WTC11 (cell line): ENCODE measurements at regions not wholly inside any gene's neighbourhood (a gene's known extent, or its start where the extent isn't known, plus 50 kb on each side); places are given as distances from the start of the nearest gene placed in this dataset.

ENCODE experiments used
- CTCF ChIP-seq: fragments of 200-600 bp; IDR thresholded peaks from 2 replicates; pipeline ENCODE4 v1.8.0; 2022; ENCODE audit warnings: antibody characterized with exemption
- MAX ChIP-seq: sonication (generic); formaldehyde crosslinking; IDR thresholded peaks from 2 replicates; pipeline ENCODE4 v1.8.0; 2022; ENCODE audit warnings: mild to moderate bottlenecking, missing genetic modification reagents

- TF ChIP-seq CTCF (no peak), MAX (CRISPR knock-in tag) (no peak)
These were observed 216.0 kb downstream of the KLF6 start for GRCh38 chr10:3568983-3569382.
